GM10266 (cell line): ENCODE measurements at regions not wholly inside any gene's neighbourhood (a gene's known extent, or its start where the extent isn't known, plus 50 kb on each side); places are given as distances from the start of the nearest gene placed in this dataset.
"Not testable (repeated sequence)": the region's sequence is repeated elsewhere in the genome, so short reads cannot be mapped to it uniquely, and the experiment has no call there.

ENCODE experiments used
- DNase-seq: peaks from one replicate; pipeline ENCODE4 v3.0.0; 2012; ENCODE audit errors: extremely low spot score
- CTCF ChIP-seq: IDR thresholded peaks from 2 replicates; pipeline ENCODE4 v1.5.1; 2012; ENCODE audit warnings: mild to moderate bottlenecking, low read depth; ENCODE audit not compliant: control insufficient read depth, insufficient read depth; ENCODE audit errors: missing control alignments

- TF ChIP-seq CTCF, result no peak
- DNase-seq, result no peak
Observed at GRCh38 chr12:94841904-94842610, 161.4 kb downstream of the NDUFA12 start.

DNA sequence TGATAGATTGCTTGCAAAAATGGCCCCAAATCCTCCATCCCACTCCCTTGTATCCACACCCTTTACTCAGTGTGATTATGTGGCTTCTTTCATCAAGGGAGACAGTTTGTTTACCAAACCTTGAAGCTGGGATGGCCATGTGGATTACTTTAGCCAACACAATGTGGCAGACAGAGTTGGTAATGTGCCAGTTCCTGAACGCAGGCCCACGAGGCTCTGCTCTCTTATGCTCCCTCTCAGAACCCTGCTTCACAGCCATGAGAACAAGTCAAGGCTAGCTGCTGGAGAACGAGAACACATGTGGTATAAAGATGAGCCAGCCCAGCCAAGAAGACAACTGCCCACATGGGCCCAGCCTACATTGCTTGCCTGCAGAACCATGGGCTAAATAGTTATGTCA is 162.3 kb downstream of the NDUFA12 start:
- no peak for DNase-seq
- TF ChIP-seq CTCF, result no peak

- no peak for TF ChIP-seq CTCF
- no peak for DNase-seq
Observed at GRCh38 chr12:94839347-94839746, 164.2 kb downstream of the NDUFA12 start.

DNA sequence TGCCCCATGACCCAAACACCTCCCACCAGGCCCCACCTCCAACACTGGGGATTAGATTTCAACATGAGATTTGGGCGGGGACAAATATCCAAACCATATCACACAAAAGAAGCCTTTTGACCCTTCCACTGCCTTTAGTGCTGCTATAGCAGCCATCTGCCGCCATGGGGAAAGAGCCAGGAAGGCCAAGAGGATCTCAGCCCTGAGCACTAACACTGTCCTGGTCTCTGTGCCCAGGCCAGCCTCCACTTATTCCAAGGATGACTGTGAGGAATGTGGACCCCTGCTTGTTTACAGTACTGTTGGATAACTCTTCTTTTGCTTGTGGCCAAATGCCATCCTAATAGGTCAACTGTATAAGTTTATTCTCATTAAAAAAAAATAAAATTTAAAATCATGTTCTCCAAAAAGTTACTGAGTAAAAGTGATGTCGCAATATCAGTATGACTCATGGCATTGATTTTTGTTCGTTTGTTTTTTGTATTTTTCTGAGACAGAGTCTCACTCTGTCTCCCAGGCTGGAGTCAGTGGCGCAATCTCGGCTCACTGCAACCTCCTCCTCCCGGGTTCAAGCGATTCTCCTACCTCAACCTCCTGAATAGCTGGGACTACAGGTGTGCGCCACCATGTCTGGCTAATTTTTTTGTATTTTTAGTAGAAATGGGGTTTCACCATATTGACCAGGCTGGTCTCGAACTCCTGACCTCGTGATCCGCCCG is 166.4 kb downstream of the NDUFA12 start:
- not testable (repeated sequence) for DNase-seq

DNA sequence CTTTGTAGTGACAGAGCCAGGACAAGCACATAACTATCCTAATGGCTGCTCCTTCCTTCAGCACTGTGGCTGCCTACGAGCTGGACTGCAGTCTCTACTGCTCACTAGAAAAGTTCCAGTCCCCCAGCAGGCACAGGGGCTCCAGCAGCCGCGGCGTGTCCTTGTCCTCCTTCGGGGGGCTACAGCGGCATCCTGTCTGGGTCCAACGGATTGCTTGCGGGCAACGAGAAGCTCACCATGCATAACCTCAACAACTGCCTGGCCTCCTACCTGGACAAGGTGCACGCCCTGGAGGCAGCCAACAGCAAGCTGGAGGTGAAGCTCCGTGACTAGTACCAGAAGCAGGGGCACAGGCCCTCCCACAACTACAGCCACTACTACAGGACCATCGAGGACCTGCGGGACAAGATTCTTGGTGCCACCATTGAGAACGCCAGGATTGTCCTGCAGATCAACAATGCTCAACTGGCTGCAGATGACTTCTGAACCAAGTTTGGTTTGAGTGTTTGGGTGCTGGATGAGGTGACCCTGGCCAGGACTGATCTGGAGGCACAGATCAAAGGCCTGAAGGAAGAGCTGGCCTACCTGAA is 169.4 kb downstream of the NDUFA12 start:
- TF ChIP-seq CTCF, result no peak
- no peak for DNase-seq

- TF ChIP-seq CTCF, result no peak
- DNase-seq, result no peak
Observed at GRCh38 chr12:94832780-94833681, 170.5 kb downstream of the NDUFA12 start.

DNA sequence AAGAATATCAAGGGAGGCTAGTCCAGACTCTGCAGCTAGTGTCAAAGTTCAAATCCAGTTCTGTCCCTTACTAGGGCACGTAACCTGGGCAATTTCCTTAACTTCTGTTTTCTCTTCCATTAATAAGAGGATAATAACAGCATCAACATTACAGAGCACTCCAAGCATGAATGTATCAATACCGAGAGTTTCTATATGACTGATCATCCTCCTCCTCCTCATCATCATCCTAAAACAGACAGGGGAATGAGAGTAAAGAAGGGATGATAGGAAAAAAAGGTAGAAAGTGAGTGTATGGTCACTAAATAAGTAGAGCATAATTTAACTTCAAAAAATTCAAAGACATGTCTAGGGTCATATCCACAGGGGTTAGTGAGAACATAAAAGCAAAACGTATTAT is 171.4 kb downstream of the NDUFA12 start:
- DNase-seq, result no peak
- TF ChIP-seq CTCF, result no peak
